Trophoblast cell (in vitro differentiated cells and primary cell): ENCODE measurements at regions not wholly inside any gene's neighbourhood (a gene's known extent, or its start where the extent isn't known, plus 50 kb on each side); places are given as distances from the start of the nearest gene placed in this dataset.

Source experiments
- DNase-seq, 2 donors: peaks; one replicate each; pipeline ENCODE4 v3.0.0-alpha.2; 2016
- H2AFZ ChIP-seq: 2 replicates; pipeline ENCODE4 v1.6.1; 2013; ENCODE audit warnings: low read length, moderate library complexity, mild to moderate bottlenecking; ENCODE audit not compliant: insufficient read depth, poor library complexity
- H2AK5ac ChIP-seq: 2 replicates; pipeline ENCODE4 v1.6.1; 2013; ENCODE audit warnings: mild to moderate bottlenecking, low read length
- H2BK120ac ChIP-seq: 2 replicates; pipeline ENCODE4 v1.6.1; 2013; ENCODE audit warnings: low read length, mild to moderate bottlenecking, moderate library complexity; ENCODE audit not compliant: insufficient read depth, poor library complexity
- H2BK12ac ChIP-seq: 2 replicates; pipeline ENCODE4 v1.6.1; 2013; ENCODE audit warnings: mild to moderate bottlenecking, low read length, moderate library complexity
- H2BK5ac ChIP-seq: 2 replicates; pipeline ENCODE4 v1.6.1; 2013; ENCODE audit warnings: low read length, low read depth, moderate library complexity, mild to moderate bottlenecking; ENCODE audit not compliant: poor library complexity
- H3K14ac ChIP-seq: 2 replicates; pipeline ENCODE4 v1.6.1; 2013; ENCODE audit warnings: mild to moderate bottlenecking, low read length
- H3K18ac ChIP-seq: 2 replicates; pipeline ENCODE4 v1.6.1; 2013; ENCODE audit warnings: mild to moderate bottlenecking, low read length
- H3K23ac ChIP-seq: 2 replicates; pipeline ENCODE4 v1.6.1; 2013; ENCODE audit warnings: low read length
- H3K27ac ChIP-seq: 2 replicates; pipeline ENCODE4 v1.5.1; 2013; ENCODE audit warnings: low read depth, mild to moderate bottlenecking, inconsistent platforms, low read length, moderate library complexity
- H3K27me3 ChIP-seq: 2 replicates; pipeline ENCODE4 v1.6.1; 2013; ENCODE audit warnings: inconsistent platforms, mild to moderate bottlenecking, low read length, moderate library complexity; ENCODE audit not compliant: insufficient read depth
- H3K36me3 ChIP-seq, 2 experiments: 1 replicate in 1 of 2; 2 replicates in 1 of 2; pipeline ENCODE4 v1.6.1; 2013; ENCODE audit warnings: low read length in 2 of 2, mild to moderate bottlenecking in 2 of 2, moderate library complexity in 1 of 2; ENCODE audit not compliant: insufficient read depth in 2 of 2, control insufficient read depth in 1 of 2
- H3K4ac ChIP-seq: 2 replicates; pipeline ENCODE4 v1.6.1; 2013; ENCODE audit warnings: low read depth, mild to moderate bottlenecking, low read length, moderate library complexity
- H3K4me1 ChIP-seq, 2 experiments: 1 replicate in 1 of 2; 2 replicates in 1 of 2; pipeline ENCODE4 v1.6.1; 2013; ENCODE audit warnings: low read length in 2 of 2, mild to moderate bottlenecking in 2 of 2, moderate library complexity in 1 of 2; ENCODE audit not compliant: insufficient read depth in 2 of 2, control insufficient read depth in 1 of 2
- H3K4me2 ChIP-seq: 2 replicates; pipeline ENCODE4 v1.6.1; 2013; ENCODE audit warnings: inconsistent platforms, mild to moderate bottlenecking, low read length, moderate library complexity
- H3K4me3 ChIP-seq: 2 replicates; pipeline ENCODE4 v1.5.1; 2013; ENCODE audit warnings: mild to moderate bottlenecking, low read depth, low read length, inconsistent platforms
- H3K79me1 ChIP-seq: one replicate; pipeline ENCODE4 v1.6.1; 2013; ENCODE audit warnings: low read length
- H3K79me2 ChIP-seq: 2 replicates; pipeline ENCODE4 v1.6.1; 2013; ENCODE audit warnings: low read length, mild to moderate bottlenecking; ENCODE audit not compliant: control insufficient read depth, insufficient read depth, poor library complexity
- H3K9ac ChIP-seq: 2 replicates; pipeline ENCODE4 v1.6.1; 2013; ENCODE audit warnings: mild to moderate bottlenecking, low read length
- H3K9me3 ChIP-seq: 2 replicates; pipeline ENCODE4 v1.6.1; 2013; ENCODE audit warnings: low read depth, mild to moderate bottlenecking, control low read depth, inconsistent platforms, low read length; ENCODE audit not compliant: insufficient read depth
- H4K12ac ChIP-seq: 2 replicates; pipeline ENCODE4 v1.6.1; 2013; ENCODE audit warnings: low read depth, mild to moderate bottlenecking, low read length, moderate library complexity
- H4K8ac ChIP-seq: 2 replicates; pipeline ENCODE4 v1.6.1; 2013; ENCODE audit warnings: low read depth, mild to moderate bottlenecking, low read length, moderate library complexity
- H4K91ac ChIP-seq: one replicate; pipeline ENCODE4 v1.6.1; 2013; ENCODE audit warnings: low read depth, mild to moderate bottlenecking, low read length, moderate library complexity
- WGBS: extraction: QIAGEN DNeasy Blood & Tissue Kit; methylation state at CpG from one replicate; pipeline ENCODE4 v1.1.7; 2013; ENCODE audit warnings: missing lambda C conversion rate; ENCODE audit not compliant: insufficient read length, insufficient coverage; ENCODE audit errors: extremely low coverage; 5-methylcytosine and 5-hydroxymethylcytosine counted together

- Histone ChIP-seq H2BK12ac (no peak overlapping the region), H3K9me3 (peaks cover 58% of the 10 kb centered on the region), H3K27ac (no peak overlapping the region), H3K23ac (no peak overlapping the region), H3K14ac (no peak overlapping the region), H3K18ac (no peak overlapping the region), H2AFZ (no peak overlapping the region), H3K36me3 (no peaks in the 10 kb centered on the region), H3K79me2 (no peaks in the 10 kb centered on the region), H4K8ac (no peak overlapping the region), H4K91ac (no peak overlapping the region), H3K4me1 (no peaks in the 10 kb centered on the region), H2AK5ac (no peak overlapping the region), H3K27me3 (no peaks in the 10 kb centered on the region), H2BK120ac (no peak overlapping the region), H3K4me2 (no peak overlapping the region), H3K4me3 (no peak overlapping the region), H3K4ac (no peak overlapping the region), H3K9ac (no peak overlapping the region), H3K79me1 (no peaks in the 10 kb centered on the region), H4K12ac (no peak overlapping the region), H2BK5ac (no peak overlapping the region)
- no CpG with 5 or more reads among the region's 12 CpGs for WGBS
- no peak for DNase-seq
Measured at GRCh38 chr22:47275605-47276449, 513.4 kb downstream of the TBC1D22A start.

GRCh38 chr22:47274196-47274595 is 511.7 kb downstream of the TBC1D22A start:
- Histone ChIP-seq H3K4me3 (no peak overlapping the region), H3K79me2 (no peaks in the 10 kb centered on the region), H3K27ac (no peak overlapping the region), H2BK12ac (no peak overlapping the region), H3K27me3 (no peaks in the 10 kb centered on the region), H3K79me1 (no peaks in the 10 kb centered on the region), H3K36me3 (no peaks in the 10 kb centered on the region), H3K4me2 (no peak overlapping the region), H3K18ac (no peak overlapping the region), H3K23ac (no peak overlapping the region), H2AFZ (no peak overlapping the region), H2BK5ac (no peak overlapping the region), H2AK5ac (no peak overlapping the region), H3K9ac (no peak overlapping the region), H3K14ac (no peak overlapping the region), H3K4me1 (no peaks in the 10 kb centered on the region), H3K4ac (no peak overlapping the region), H4K91ac (no peak overlapping the region), H3K9me3 (peaks cover 64% of the 10 kb centered on the region), H2BK120ac (no peak overlapping the region), H4K8ac (no peak overlapping the region), H4K12ac (no peak overlapping the region)
- DNase-seq: no peak
- no CpG with 5 or more reads among the region's 11 CpGs for WGBS

- Histone ChIP-seq H3K36me3 (no peaks in the 10 kb centered on the region), H3K79me1 (no peaks in the 10 kb centered on the region), H4K8ac (no peak overlapping the region), H3K79me2 (no peaks in the 10 kb centered on the region), H3K18ac (no peak overlapping the region), H3K4me3 (no peak overlapping the region), H3K9me3 (peaks cover 62% of the 10 kb centered on the region), H2BK12ac (no peak overlapping the region), H3K4me1 (no peaks in the 10 kb centered on the region), H3K27me3 (no peaks in the 10 kb centered on the region), H3K23ac (no peak overlapping the region), H2AK5ac (no peak overlapping the region), H3K14ac (no peak overlapping the region), H2AFZ (no peak overlapping the region), H3K4me2 (no peak overlapping the region), H3K9ac (no peak overlapping the region), H4K91ac (no peak overlapping the region), H2BK120ac (no peak overlapping the region), H3K4ac (no peak overlapping the region), H4K12ac (no peak overlapping the region), H3K27ac (no peak overlapping the region), H2BK5ac (no peak overlapping the region)
- peak; percentile 16 to 26 for DNase-seq
- no CpG with 5 or more reads among the region's 14 CpGs for WGBS
Measured at GRCh38 chr22:47270463-47271135, 508.1 kb downstream of the TBC1D22A start.

- no peak overlapping the region for H3K4me3 ChIP-seq
- no peak overlapping the region for H2AFZ ChIP-seq
- no peaks in the 10 kb centered on the region for H3K79me2 ChIP-seq
- H3K36me3 ChIP-seq: no peaks in the 10 kb centered on the region
- H2BK5ac ChIP-seq: no peak overlapping the region
- no CpG with 5 or more reads among the region's 6 CpGs for WGBS
- no peak overlapping the region for H3K27ac ChIP-seq
- H2BK12ac ChIP-seq: no peak overlapping the region
- no peak overlapping the region for H4K12ac ChIP-seq
- no peak overlapping the region for H3K14ac ChIP-seq
- no peak overlapping the region for H2BK120ac ChIP-seq
- no peaks in the 10 kb centered on the region for H3K79me1 ChIP-seq
- peaks cover 60% of the 10 kb centered on the region for H3K9me3 ChIP-seq
- no peak for DNase-seq
- H2AK5ac ChIP-seq: no peak overlapping the region
- H3K4me2 ChIP-seq: no peak overlapping the region
- H3K4ac ChIP-seq: no peak overlapping the region
- no peak overlapping the region for H3K23ac ChIP-seq
- no peak overlapping the region for H3K18ac ChIP-seq
- H3K4me1 ChIP-seq: no peaks in the 10 kb centered on the region
- no peak overlapping the region for H3K9ac ChIP-seq
- no peak overlapping the region for H4K8ac ChIP-seq
- no peaks in the 10 kb centered on the region for H3K27me3 ChIP-seq
- no peak overlapping the region for H4K91ac ChIP-seq
Measured at GRCh38 chr22:47269516-47270088, 507.2 kb downstream of the TBC1D22A start.
